Inflammatory macrophage (primary cell): ENCODE measurements at regions not wholly inside any gene's neighbourhood (a gene's known extent, or its start where the extent isn't known, plus 50 kb on each side); places are given as distances from the start of the nearest gene placed in this dataset.
A peak's percentile ranks its signal among the peaks of the same experiment; 100 is the strongest.
"Not testable (repeated sequence)": the region's sequence is repeated elsewhere in the genome, so short reads cannot be mapped to it uniquely, and the experiment has no call there.

Experiments
- DNase-seq, 2 donors: peaks; one replicate each; pipeline ENCODE4 v3.0.0-alpha.2; 2020 to 2022

- DNase-seq: no peak
Observed at GRCh38 chr11:38865922-38866321, 2267.9 kb upstream of the RAG2 start.

DNA sequence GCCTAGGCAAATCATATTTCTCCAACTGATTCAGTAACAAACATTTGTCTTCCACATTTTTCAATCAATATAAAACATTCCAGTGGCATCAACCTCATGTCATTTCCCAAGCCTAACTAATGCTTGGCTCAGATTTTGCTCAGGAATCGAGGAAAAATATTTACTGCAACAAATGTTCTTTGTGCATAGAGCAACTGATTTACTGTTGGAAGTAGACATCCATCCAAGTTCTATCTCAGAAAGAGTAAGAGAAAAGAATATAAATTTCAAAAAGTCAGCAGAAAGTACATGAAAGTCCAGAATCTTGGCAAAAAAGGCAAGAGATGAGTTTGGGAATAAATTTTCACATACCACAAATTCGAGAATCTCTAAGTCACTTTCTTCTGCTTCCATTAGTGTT is 2245.0 kb upstream of the RAG2 start:
- DNase-seq: no peak

GRCh38 chr11:38839071-38839470 is 2241.0 kb upstream of the RAG2 start:
- DNase-seq: no peak

DNA sequence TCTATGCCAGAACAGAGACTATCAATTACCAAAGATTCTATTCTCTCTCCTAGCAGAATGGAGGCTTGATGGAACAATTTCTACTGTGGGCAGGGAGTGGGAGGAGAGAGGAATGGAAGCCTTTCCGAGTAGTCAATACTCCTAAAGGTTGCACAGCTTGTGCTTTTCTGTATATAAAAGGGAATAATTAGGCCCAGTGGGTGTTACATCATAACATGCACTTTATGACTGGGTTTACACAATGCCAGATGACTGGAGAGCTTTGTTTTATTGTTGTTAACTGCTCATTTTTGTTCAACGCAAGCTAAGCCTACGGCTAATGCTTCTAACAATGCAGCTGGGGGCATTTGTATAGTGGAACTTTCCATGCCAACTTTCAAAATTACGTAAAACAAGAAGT is 2237.9 kb upstream of the RAG2 start:
- DNase-seq: no peak

DNA sequence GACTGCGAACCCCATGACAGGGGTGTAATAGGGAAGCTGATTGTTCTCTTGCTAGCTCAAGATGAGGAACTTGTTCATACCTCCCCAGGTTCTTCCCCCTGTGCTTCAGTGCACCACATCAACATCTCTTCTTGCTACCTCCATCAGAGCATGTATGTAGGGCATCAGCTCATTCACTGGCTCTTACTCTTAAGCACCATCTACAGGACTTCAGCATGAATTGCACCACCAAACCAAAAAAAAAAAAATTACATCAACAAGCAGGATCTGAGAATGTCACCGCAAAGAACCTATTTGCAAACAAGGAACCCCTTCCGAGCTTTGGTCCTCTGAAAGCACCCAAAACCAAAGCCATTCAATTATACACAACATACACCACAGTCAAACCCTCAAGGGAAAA is 2226.5 kb upstream of the RAG2 start:
- DNase-seq: no peak

GRCh38 chr11:38821786-38822185 is 2223.8 kb upstream of the RAG2 start:
- not testable (repeated sequence) for DNase-seq

- no peak for DNase-seq
Observed at GRCh38 chr11:38819981-38820380, 2221.9 kb upstream of the RAG2 start.

GRCh38 chr11:38818720-38819119 is 2220.7 kb upstream of the RAG2 start:
- DNase-seq: no peak

GRCh38 chr11:38814670-38815069 is 2216.6 kb upstream of the RAG2 start:
- no peak for DNase-seq

DNA sequence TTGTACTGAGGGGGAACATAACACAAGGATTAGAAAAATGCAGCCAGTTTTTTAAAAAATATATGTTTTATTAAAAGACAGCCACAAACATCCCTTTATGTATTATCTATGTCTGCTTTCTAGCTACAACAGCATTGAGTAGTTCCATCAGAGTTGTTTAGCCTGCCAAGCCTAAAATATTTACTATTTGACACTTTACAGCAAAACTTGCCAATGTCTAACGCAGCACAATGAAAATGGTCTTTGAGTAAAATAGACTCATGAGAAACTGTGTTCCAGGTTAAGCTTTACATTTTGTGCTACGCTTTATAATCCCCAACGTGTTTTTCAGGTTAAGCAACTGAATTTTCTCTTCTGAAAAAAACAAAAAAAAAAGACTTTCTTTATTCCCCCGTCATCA is 2211.5 kb upstream of the RAG2 start:
- no peak for DNase-seq

DNA sequence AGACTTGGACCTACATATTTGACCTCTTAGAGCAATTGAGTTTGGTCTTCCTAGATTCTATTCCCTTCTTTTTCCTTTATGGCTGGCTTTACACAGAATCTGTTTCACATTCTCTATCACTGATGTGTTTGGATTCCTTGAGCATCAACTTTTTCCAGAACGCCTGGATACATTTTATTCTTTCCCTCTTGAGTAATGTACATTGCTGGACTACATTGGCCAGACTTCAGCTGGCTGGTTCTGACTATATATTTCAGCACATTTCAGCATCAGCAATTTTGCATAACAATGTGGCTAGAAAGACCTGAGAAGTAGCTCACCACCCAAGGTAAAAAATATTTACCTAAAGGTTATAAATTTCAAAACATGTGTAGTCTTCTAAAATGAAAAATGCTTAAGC is 2198.2 kb upstream of the RAG2 start:
- DNase-seq: no peak

DNA sequence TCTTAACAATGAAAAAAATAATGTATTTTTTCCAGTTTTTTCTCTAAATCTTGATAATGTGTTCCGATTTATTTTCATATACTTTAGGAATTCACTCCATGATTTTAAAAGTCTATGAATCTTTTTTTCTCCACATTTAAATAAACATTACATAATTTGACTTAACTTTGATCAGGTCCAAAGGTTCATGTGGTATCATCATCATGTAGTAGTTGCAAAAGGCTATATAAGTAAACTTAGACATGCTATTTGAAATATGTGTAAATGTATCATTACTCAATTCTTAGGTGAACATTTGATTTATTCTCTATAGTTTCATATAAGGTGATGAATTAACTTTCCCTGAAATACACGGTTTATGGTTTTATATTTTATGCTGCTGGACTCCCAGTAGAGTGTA is 2197.0 kb upstream of the RAG2 start:
- DNase-seq: no peak

DNA sequence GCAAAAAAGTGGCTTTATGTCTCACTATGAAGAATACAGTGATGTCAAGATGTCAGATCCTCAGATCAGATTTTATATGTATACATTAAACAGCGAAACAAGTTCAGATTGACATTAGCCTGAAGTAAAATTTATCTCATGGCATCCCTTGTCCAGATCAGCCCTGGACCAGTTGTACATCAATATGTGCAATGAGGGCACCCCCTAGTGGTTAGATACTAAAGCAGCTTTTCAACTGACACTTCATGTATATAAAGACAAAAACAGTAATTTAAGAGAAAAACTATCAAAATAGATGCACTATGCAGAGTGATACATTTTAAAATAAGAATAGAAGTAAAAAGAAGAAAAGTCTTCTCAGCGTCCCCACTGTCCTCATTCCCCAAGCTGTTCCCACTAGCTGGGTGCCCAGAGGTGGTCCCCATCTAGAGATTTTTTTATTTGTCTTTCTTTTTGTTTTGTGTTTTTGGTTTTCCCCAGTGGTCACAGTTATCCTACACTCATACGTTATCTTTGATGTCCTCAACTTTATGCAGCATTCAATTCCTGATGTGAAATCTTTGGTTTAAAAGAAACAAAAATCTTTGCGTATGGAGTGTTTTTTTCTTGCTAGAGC is 2193.4 kb upstream of the RAG2 start:
- DNase-seq: peak; percentile 59 to 60

DNA sequence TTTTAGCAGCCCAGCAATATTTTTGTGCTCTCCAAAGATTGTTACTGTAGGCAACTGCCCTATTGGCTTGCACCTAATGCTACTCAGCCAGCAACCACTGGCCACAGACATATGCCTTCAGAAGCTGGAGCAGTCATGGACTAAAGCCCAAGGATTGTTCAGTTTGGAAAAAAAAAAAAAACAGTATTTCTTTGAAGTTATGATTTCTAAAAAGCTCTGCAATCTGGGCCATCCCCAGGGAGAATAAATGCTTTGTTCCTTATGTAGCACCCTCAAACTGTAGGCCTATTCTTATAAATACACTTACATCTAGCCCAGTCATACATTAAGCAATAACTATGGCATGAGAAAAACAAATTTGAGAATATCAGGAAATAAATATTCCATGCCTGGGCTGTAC is 2190.5 kb upstream of the RAG2 start:
- DNase-seq: no peak

- no peak for DNase-seq
Observed at GRCh38 chr11:38784164-38784563, 2186.1 kb upstream of the RAG2 start.

DNA sequence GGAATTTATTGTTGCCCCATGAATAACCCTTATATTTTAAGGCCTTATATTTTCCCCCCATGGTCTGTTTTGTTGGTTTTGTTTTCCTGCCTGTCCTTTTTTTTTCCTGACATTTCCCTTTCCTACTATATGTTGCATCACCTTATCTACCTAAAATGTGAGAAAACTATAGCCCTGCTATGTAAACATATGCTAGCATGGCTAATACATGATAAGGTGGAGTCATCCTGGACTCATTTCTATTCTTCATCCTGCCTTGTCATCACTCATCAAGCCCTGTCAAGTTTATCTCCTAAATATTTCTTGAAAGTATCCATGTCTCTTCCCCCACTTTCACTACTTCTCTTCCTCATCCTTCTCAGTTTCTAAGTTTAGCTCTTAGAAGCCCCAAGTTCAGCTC is 2168.8 kb upstream of the RAG2 start:
- no peak for DNase-seq

DNA sequence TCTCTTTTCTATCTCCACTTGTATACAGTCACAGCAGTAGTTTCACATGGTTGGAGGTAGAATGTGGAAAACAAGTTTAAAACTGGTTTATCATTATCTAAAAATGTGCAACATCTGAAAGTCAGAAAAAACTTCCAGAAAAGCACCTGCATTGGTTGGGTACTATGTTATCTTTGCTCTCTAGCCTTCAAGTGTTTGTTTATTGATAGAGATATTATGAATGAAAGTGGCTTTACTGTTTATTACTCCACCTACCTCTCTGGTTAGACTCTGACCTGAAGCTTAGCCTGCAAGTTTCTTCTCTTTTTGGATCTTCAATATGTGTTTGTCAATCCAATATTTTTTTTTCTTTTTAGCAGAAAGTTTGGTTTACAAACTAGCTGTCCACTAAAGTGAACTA is 2161.4 kb upstream of the RAG2 start:
- DNase-seq: no peak

GRCh38 chr11:38756537-38756936 is 2158.5 kb upstream of the RAG2 start:
- DNase-seq: no peak

DNA sequence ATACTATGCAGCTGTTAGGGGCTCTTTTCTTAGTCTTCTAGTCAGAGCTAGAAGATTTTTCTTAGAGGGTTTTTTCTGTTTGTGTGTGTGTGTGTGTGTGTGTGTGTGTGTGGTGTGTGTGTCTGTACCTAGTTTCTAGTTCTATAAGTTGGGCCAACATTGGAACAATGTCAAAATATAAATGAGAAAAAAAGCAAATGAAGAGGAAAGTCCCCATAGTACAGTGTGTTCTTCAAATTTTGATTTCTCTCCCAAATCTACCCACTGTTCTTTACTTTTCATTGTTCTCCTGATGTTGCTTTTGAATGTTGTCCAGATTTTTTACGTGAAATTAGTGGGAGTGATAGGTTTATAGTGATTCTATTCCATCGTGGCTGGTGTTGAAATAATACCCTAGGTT is 2153.4 kb upstream of the RAG2 start:
- DNase-seq: no peak

DNA sequence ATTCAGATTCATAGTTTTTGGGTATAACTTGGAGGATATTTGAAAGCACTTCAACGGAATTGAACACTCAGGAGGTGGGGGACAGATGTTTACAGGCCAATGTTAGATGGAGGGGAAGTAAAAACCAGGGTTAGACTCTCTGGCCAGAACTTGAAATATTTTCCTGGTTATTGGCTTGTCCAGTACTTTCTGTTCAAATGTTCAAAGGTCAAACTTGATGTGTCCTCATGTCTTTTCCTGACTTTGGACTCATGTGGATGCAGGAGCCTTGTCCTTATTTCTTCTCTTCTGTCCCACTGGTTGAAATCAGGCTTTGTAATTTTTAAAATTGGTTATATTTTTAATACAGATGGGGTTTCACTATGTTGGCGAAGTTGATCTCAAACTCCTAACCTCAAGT is 2148.5 kb upstream of the RAG2 start:
- DNase-seq: not testable (repeated sequence)

DNA sequence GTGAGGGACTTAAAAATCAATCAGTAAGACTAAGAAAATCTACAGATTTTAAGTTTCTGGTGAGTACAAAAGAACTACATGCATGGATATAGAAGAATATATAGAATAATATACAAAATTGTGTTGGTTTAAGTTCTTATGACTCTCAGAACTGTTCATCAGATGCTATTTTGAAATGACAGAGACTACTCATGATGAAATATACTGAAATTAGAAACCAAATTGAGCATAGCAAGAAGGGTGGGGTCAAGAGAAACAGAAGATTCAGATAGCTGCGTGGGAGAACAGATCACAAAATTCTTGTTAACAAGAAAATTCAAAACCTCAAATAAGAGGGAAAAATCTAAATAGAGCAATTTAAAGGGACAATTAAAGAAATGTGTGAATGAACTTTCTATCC is 2125.3 kb upstream of the RAG2 start:
- DNase-seq: no peak

DNA sequence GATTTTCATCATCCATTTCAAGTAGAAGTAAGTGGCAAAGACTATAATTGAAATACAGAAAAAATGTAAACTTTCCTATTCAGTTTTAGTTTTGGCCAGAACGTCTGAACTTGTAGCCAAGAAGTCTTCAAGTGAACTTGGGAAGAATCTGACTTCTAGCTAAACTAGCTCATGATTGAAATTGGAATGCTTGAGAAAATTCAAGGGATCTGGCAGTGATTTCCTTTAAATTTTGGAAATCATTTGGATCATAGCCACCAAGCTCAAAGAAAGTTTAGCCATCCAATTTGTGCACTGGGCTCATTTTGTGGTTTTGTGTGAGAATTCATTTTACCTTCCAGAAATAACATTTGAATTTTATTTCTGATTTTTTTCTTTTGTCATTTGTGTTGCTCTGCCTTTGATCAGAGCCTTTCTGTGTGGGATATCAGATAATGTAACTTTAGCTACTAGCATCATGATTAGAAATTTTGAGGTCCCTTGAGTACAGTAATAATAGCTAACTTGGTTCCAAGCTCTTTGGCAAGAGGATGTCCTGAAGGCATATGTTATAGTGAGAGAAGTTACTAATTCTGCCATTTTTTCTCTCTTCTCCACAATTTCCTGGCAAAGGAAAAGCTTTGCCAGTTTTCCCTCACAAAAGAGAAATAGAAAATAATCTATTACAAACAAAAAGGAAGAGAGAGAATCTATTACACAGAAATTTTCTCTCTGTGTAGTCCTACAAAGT is 2123.7 kb upstream of the RAG2 start:
- no peak for DNase-seq

GRCh38 chr11:38718659-38719058 is 2120.6 kb upstream of the RAG2 start:
- no peak for DNase-seq

DNA sequence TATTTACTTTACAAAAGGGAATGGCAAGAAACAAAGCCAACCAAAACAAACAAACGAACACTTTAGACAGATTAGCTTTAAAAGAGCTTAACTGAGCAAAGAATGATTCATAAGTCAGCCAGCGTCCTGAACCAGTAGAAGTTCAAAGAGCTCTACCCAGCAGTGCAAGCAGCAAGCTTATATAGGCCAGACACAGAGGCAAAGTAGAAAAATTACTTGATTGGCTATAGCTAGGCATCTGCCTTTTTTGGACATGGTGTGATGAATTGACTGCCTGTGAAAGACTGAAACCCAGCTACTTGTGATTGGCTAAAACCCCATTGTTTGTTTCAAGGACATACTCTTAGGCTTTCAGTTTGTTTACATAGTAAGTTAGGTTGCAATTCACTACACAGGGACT is 2120.0 kb upstream of the RAG2 start:
- DNase-seq: no peak

DNA sequence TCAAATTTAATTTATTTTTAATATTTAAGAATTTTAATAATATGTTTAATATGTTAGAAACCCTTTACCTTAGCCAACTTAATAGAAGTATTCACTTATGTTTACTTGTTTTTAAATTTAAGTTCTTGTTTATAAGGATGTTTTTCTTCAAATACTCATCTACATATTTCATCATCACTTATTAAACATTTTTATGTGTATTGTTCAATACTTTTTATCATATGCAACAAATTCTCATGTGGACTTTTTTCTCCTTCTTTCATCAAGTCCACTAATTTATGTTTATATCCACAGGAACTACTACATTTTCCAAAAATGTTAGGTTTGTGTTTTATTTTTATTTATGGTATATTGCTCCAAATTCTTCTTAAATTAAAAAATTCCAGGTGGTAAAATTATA is 2113.1 kb upstream of the RAG2 start:
- DNase-seq: no peak
